ENCODE measurements at regions not wholly inside any gene's neighbourhood (a gene's known extent, or its start where the extent isn't known, plus 50 kb on each side); places are given as distances from the start of the nearest gene placed in this dataset.

- intact Hi-C loops (cut with DNase I), result no loop called here
- H3K27me3 ChIP-seq, result no peaks in the 10 kb centered on the region
- H3K27ac ChIP-seq, result no peak overlapping the region
- no peaks in the 10 kb centered on the region for H3K9me3 ChIP-seq
- TF ChIP-seq, protein P1, sequence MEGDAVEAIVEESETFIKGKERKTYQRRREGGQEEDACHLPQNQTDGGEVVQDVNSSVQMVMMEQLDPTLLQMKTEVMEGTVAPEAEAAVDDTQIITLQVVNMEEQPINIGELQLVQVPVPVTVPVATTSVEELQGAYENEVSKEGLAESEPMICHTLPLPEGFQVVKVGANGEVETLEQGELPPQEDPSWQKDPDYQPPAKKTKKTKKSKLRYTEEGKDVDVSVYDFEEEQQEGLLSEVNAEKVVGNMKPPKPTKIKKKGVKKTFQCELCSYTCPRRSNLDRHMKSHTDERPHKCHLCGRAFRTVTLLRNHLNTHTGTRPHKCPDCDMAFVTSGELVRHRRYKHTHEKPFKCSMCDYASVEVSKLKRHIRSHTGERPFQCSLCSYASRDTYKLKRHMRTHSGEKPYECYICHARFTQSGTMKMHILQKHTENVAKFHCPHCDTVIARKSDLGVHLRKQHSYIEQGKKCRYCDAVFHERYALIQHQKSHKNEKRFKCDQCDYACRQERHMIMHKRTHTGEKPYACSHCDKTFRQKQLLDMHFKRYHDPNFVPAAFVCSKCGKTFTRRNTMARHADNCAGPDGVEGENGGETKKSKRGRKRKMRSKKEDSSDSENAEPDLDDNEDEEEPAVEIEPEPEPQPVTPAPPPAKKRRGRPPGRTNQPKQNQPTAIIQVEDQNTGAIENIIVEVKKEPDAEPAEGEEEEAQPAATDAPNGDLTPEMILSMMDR (IDR thresholded peaks at IDR 0.05), result no peak
- H3K9ac ChIP-seq (ENCODE audit: low read depth in 2 of 2, low read length in 2 of 2), result no peak overlapping the region
- H3K4me3 ChIP-seq, result no peak overlapping the region
- no peaks in the 10 kb centered on the region for H3K4me1 ChIP-seq
- no peak for DNase-seq
- no peaks in the 10 kb centered on the region for H3K36me3 ChIP-seq
Measured at GRCh38 chr5:32880796-32881195, 169.7 kb downstream of the NPR3 start.

DNA sequence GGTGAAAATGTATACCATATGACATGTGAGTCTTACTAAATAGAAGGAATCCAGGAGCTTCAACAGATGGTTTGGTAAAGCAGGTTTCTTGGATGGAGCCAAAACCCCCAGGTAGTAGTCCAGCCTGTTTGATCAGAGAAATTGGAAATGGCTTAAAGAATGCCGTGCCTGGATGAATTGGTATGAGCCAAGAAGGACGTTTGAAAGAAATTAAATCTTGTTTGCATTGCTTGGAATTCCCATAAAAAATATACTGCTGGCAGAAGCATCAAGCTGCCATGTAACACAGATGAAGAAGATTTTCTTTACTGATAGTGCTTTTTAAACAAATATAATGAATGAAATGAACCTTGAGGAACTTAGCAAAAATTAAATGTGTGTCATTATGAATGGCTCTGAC, 176.3 kb downstream of the NPR3 start:
- Histone ChIP-seq H3K36me3 (no peaks in the 10 kb centered on the region), H3K27me3 (no peaks in the 10 kb centered on the region), H3K9ac (ENCODE audit: low read depth in 2 of 2, low read length in 2 of 2) (no peak overlapping the region), H3K27ac (no peak overlapping the region), H3K9me3 (no peaks in the 10 kb centered on the region), H3K4me1 (no peaks in the 10 kb centered on the region), H3K4me3 (no peak overlapping the region)
- TF ChIP-seq, protein P1 (IDR thresholded peaks at IDR 0.05), result no peak
- no peak for DNase-seq
- intact Hi-C loops (cut with DNase I), result no loop called here

DNA sequence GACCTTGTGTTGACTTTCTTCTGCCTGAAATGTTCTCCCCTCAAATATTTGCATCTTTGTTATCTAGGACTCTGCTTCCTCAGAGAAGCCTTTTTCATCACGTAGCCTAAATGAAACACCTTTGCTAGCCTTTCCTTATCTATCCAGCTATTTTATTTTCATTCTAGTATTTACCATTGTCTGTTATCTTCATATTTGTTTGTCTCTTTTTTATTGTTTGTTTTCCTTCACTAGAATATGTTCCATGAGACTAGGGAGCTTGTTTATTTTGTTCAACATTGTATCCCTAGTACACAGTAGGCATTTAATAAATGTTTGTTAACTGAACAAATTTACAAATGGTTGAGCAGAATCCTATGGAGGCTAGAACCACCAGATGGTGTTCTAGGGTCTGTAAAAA, 178.0 kb downstream of the NPR3 start:
- intact Hi-C loops (cut with DNase I), result no loop called here

GRCh38 chr5:32903613-32904012, 192.5 kb downstream of the NPR3 start:
- Histone ChIP-seq H3K36me3 (no peaks in the 10 kb centered on the region), H3K9me3 (no peaks in the 10 kb centered on the region), H3K27me3 (no peaks in the 10 kb centered on the region), H3K4me1 (no peaks in the 10 kb centered on the region), H3K9ac (ENCODE audit: low read depth in 2 of 2, low read length in 2 of 2) (no peak overlapping the region), H3K4me3 (no peak overlapping the region), H3K27ac (no peak overlapping the region)
- no peak for DNase-seq
- TF ChIP-seq, protein P1 (IDR thresholded peaks at IDR 0.05), result no peak
- intact Hi-C loops (cut with DNase I), result no loop called here

More for the DNA sequence above, 178.0 kb downstream of the NPR3 start:
- H3K27me3 ChIP-seq, result no peaks in the 10 kb centered on the region
- H3K9me3 ChIP-seq, result no peaks in the 10 kb centered on the region
- no peak overlapping the region for H3K4me3 ChIP-seq
- H3K27ac ChIP-seq, result no peak overlapping the region
- no peaks in the 10 kb centered on the region for H3K36me3 ChIP-seq
- no peaks in the 10 kb centered on the region for H3K4me1 ChIP-seq
- no peak overlapping the region for H3K9ac ChIP-seq (ENCODE audit: low read depth in 2 of 2, low read length in 2 of 2)
- TF ChIP-seq, protein P1 (IDR thresholded peaks at IDR 0.05), result no peak
- no peak for DNase-seq

GRCh38 chr5:32908641-32909040, 197.5 kb downstream of the NPR3 start:
- Histone ChIP-seq H3K9ac (ENCODE audit: low read depth in 2 of 2, low read length in 2 of 2) (no peak overlapping the region), H3K4me3 (no peak overlapping the region), H3K27me3 (no peaks in the 10 kb centered on the region), H3K9me3 (no peaks in the 10 kb centered on the region), H3K36me3 (no peaks in the 10 kb centered on the region), H3K27ac (no peak overlapping the region), H3K4me1 (no peaks in the 10 kb centered on the region)
- TF ChIP-seq, protein P1 (IDR thresholded peaks at IDR 0.05), result no peak
- intact Hi-C loops (cut with DNase I), result no loop called here
- no peak for DNase-seq

- no peak overlapping the region for H3K9ac ChIP-seq (ENCODE audit: low read depth in 2 of 2, low read length in 2 of 2)
- H3K27ac ChIP-seq, result no peak overlapping the region
- intact Hi-C loops (cut with DNase I), result no loop called here
- TF ChIP-seq, protein P1 (IDR thresholded peaks at IDR 0.05), result no peak
- H3K4me1 ChIP-seq, result no peaks in the 10 kb centered on the region
- H3K9me3 ChIP-seq, result no peaks in the 10 kb centered on the region
- DNase-seq, result no peak
- H3K36me3 ChIP-seq, result no peaks in the 10 kb centered on the region
- H3K27me3 ChIP-seq, result no peaks in the 10 kb centered on the region
- H3K4me3 ChIP-seq, result no peak overlapping the region
Measured at GRCh38 chr5:32909207-32909606, 198.1 kb downstream of the NPR3 start.

Data from colonic mucosa (tissue), 4 donors.